Stomach (tissue), 4 donors: ENCODE measurements at regions not wholly inside any gene's neighbourhood (a gene's known extent, or its start where the extent isn't known, plus 50 kb on each side); places are given as distances from the start of the nearest gene placed in this dataset.
"Not testable (repeated sequence)": the region's sequence is repeated elsewhere in the genome, so short reads cannot be mapped to it uniquely, and the experiment has no call there.

Source experiments
- EP300 ChIP-seq: sonication (generic); formaldehyde crosslinking; IDR thresholded peaks from one replicate; pipeline ENCODE4 v1.6.1; 2017; ENCODE audit warnings: antibody characterized with exemption
- POLR2A ChIP-seq, 4 donors: fragments of 450-650 bp; IDR thresholded peaks; one replicate each; pipeline ENCODE4 v1.6.1; 2016; ENCODE audit warnings: antibody characterized with exemption in 4 of 4, control low read depth in 2 of 4, mild to moderate bottlenecking in 1 of 4, moderate library complexity in 1 of 4
- POLR2AphosphoS5 ChIP-seq, 3 donors: sonication (generic); formaldehyde crosslinking; IDR thresholded peaks; one replicate each; pipeline ENCODE4 v1.6.1; 2016; ENCODE audit warnings: antibody characterized with exemption in 3 of 3
- TF ChIP-seq, protein P1 (sequence below), 7 experiments: fragments of 450-650 bp in 4 of 7; fragments of 200-600 bp in 3 of 7; sonication (generic) in 3 of 7; IDR thresholded peaks; one replicate each; pipeline ENCODE4 v1.5.1; 2016 to 2019; ENCODE audit warnings: antibody characterized with exemption in 7 of 7, control low read depth in 2 of 7, mild to moderate bottlenecking in 1 of 7

DNA sequence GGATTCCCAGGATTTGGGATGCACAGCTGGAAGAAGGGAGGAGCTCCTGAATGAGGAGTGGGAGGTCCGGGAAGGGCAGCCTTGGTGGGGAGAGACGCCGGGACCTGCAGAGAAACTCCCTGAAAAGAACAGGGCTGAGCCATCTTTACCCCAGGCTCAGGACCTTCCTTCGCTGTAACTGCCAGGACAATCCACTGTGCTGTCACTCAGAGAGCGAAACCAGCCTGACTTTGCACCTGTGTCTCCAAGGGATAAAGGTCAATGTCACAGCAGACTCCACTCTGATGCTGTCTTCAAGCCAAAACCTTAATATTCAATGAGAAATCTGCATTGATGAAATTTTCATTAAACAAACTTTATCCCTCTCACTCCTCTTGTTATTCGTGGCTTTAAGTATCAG lies 235.4 kb upstream of the SULF2 start:
- TF ChIP-seq, protein P1, sequence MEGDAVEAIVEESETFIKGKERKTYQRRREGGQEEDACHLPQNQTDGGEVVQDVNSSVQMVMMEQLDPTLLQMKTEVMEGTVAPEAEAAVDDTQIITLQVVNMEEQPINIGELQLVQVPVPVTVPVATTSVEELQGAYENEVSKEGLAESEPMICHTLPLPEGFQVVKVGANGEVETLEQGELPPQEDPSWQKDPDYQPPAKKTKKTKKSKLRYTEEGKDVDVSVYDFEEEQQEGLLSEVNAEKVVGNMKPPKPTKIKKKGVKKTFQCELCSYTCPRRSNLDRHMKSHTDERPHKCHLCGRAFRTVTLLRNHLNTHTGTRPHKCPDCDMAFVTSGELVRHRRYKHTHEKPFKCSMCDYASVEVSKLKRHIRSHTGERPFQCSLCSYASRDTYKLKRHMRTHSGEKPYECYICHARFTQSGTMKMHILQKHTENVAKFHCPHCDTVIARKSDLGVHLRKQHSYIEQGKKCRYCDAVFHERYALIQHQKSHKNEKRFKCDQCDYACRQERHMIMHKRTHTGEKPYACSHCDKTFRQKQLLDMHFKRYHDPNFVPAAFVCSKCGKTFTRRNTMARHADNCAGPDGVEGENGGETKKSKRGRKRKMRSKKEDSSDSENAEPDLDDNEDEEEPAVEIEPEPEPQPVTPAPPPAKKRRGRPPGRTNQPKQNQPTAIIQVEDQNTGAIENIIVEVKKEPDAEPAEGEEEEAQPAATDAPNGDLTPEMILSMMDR (IDR thresholded peaks at IDR 0.05), result not testable (repeated sequence)
- not testable (repeated sequence) for TF ChIP-seq POLR2A (IDR thresholded peaks at IDR 0.05); POLR2AphosphoS5 (IDR thresholded peaks at IDR 0.05); EP300
